CD4-positive, alpha-beta memory T cell (primary cell): ENCODE measurements at regions not wholly inside any gene's neighbourhood (a gene's known extent, or its start where the extent isn't known, plus 50 kb on each side); places are given as distances from the start of the nearest gene placed in this dataset.

Experiments
- CTCF ChIA-PET: fragments of 350-600 bp; sonication (Branson Sonifier 250); formaldehyde crosslinking; loops from one replicate; lab custom pipeline; 2021; ENCODE audit warnings: inconsistent platforms; ENCODE audit not compliant: partially characterized antibody; lab: Charles Lee
- POLR2A ChIA-PET: fragments of 350-600 bp; sonication (Branson Sonifier 250); formaldehyde crosslinking; loops from one replicate; lab custom pipeline; 2021; ENCODE audit not compliant: partially characterized antibody; lab: Charles Lee
- DNase-seq, 5 donors: peaks; one replicate each; pipeline versions ENCODE4 v3.0.0 to v3.0.0-alpha.2; 2020 to 2022; ENCODE audit warnings: mixed read lengths in 1 of 5
- H3K27ac ChIP-seq: one replicate; pipeline ENCODE4 v1.7.0; 2013; ENCODE audit warnings: low read depth, low read length
- H3K27me3 ChIP-seq: 2 replicates; pipeline ENCODE4 v1.7.0; 2013; ENCODE audit warnings: mild to moderate bottlenecking, low read length, moderate library complexity; ENCODE audit not compliant: insufficient read depth
- H3K36me3 ChIP-seq: 2 replicates; pipeline ENCODE4 v1.7.0; 2013; ENCODE audit warnings: mild to moderate bottlenecking, low read length, moderate library complexity; ENCODE audit not compliant: insufficient read depth
- H3K4me1 ChIP-seq: 2 replicates; pipeline ENCODE4 v1.7.0; 2013; ENCODE audit warnings: mild to moderate bottlenecking, low read length, moderate library complexity; ENCODE audit not compliant: insufficient read depth
- H3K4me3 ChIP-seq, 2 donors: one replicate each; pipeline ENCODE4 v1.7.0; 2013; ENCODE audit warnings: low read length in 2 of 2, mild to moderate bottlenecking in 1 of 2
- H3K9me3 ChIP-seq, 2 donors: one replicate each; pipeline ENCODE4 v1.7.0; 2013; ENCODE audit warnings: low read length in 2 of 2, control low read depth in 1 of 2; ENCODE audit not compliant: control insufficient read depth in 1 of 2
- H3K27ac Mint-ChIP-seq, 7 donors: one replicate each; pipeline ENCODE4 v1.8.0; 2020 to 2021; ENCODE audit warnings: mixed read lengths in 7 of 7, mild to moderate bottlenecking in 6 of 7, inconsistent platforms in 3 of 7, moderate library complexity in 3 of 7
- H3K27me3 Mint-ChIP-seq, 2 donors: one replicate each; pipeline ENCODE4 v1.8.0; 2020 to 2021; ENCODE audit warnings: mixed read lengths in 2 of 2
- H3K36me3 Mint-ChIP-seq, 2 donors: one replicate each; pipeline ENCODE4 v1.8.0; 2020 to 2021; ENCODE audit warnings: mixed read lengths in 2 of 2, inconsistent platforms in 1 of 2, mild to moderate bottlenecking in 1 of 2
- H3K4me1 Mint-ChIP-seq, 4 donors: one replicate each; pipeline ENCODE4 v1.8.0; 2020 to 2021; ENCODE audit warnings: mixed read lengths in 4 of 4, mild to moderate bottlenecking in 1 of 4
- H3K4me3 Mint-ChIP-seq, 8 donors: one replicate each; pipeline ENCODE4 v1.8.0; 2020 to 2021; ENCODE audit warnings: mixed read lengths in 8 of 8, mild to moderate bottlenecking in 7 of 8, moderate library complexity in 6 of 8, inconsistent platforms in 3 of 8
- H3K9me3 Mint-ChIP-seq, 8 donors: one replicate each; pipeline ENCODE4 v1.8.0; 2020 to 2021; ENCODE audit warnings: mixed read lengths in 8 of 8, mild to moderate bottlenecking in 5 of 8, inconsistent platforms in 3 of 8, moderate library complexity in 1 of 8
- intact Hi-C: fragments of 100-400 bp; cut with micrococcal nuclease; formaldehyde crosslinking; loops from one replicate; pipeline ENCODE4 v1.15.1; 2023

DNA sequence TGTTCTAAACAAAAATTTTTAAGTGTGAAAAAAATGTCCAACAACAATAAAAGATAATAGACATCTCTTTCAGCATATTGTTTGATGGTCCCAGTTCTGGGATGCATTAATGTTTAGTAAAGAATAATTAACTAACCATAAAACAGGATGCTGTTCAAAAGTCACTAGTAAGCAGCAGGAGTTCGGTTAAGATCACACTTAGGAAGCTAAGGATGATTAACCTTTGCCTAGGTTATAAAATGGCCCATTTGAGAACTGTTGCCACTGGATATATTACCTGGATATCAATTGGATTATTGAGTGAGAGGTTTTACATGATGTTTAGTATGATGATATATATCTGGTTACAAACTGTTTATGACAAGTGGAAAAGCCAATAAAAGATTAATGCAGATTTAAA, 171.7 kb downstream of the ATG4C start:
- H3K27me3 Mint-ChIP-seq, result peaks cover 5 to 10% of the 10 kb centered on the region in 2 donors
- DNase-seq, result no peak
- no peaks in the 10 kb centered on the region for H3K9me3 Mint-ChIP-seq
- H3K4me1 Mint-ChIP-seq, result no peaks in the 10 kb centered on the region
- no peaks in the 10 kb centered on the region for H3K4me1 ChIP-seq
- H3K27ac ChIP-seq, result no peak overlapping the region
- H3K27ac Mint-ChIP-seq, result no peak overlapping the region
- no peaks in the 10 kb centered on the region for H3K36me3 Mint-ChIP-seq
- H3K4me3 ChIP-seq, result no peak overlapping the region
- no peaks in the 10 kb centered on the region for H3K36me3 ChIP-seq
- H3K4me3 Mint-ChIP-seq, result no peak overlapping the region
- no peaks in the 10 kb centered on the region for H3K9me3 ChIP-seq
- intact Hi-C loops, result no loop called here
- CTCF ChIA-PET, result no interaction called here
- no peaks in the 10 kb centered on the region for H3K27me3 ChIP-seq
- POLR2A ChIA-PET, result no interaction called here

DNA sequence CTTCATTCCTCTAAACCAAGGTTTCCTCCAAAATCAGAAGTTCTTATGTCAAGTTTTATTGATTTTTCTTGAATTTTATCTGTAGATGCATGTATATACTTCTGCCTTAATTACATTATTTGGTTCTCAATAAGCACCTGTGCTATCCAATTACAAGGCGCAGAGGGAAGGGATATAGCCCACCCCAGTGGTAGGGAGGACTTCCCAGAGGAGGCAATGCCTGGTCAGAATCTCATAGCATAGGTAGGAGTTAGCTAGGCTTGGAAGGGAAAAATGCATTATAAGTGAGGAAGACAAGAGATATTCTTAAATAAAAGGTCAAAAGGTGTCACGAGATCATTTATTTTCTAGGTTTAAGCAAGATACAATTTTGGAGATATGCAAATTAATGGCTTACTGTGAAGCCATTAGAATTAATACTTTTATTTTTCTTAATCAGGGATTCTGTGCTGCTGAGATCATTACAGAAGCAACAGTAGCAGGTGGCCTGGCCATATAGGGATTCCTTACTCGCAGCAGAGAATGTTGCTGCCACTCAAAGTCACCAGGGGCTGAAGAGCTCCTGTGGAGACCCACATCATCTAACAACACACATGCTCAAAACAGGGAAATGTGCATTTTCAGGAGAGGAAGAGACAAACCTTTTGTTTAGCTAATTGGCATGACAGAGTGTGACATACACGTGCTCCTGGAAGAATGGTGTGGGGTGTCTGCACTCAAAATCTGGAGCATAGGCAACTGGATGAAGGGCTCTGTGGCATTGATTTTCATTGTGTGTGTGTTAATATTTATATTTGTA, 178.3 kb downstream of the ATG4C start:
- Mint-ChIP-seq H3K36me3 (no peaks in the 10 kb centered on the region), H3K4me3 (no peak overlapping the region), H3K4me1 (no peaks in the 10 kb centered on the region), H3K27ac (no peak overlapping the region), H3K9me3 (peaks cover 0 to under 1% (median 0%) of the 10 kb centered on the region in 8 donors), H3K27me3 (peaks cover 3 to 9% of the 10 kb centered on the region in 2 donors)
- CTCF ChIA-PET, result no interaction called here
- Histone ChIP-seq H3K27me3 (no peaks in the 10 kb centered on the region), H3K4me1 (no peaks in the 10 kb centered on the region), H3K36me3 (no peaks in the 10 kb centered on the region), H3K9me3 (no peaks in the 10 kb centered on the region), H3K4me3 (no peak overlapping the region), H3K27ac (no peak overlapping the region)
- intact Hi-C loops, result no loop called here
- POLR2A ChIA-PET, result no interaction called here
- no peak for DNase-seq

DNA sequence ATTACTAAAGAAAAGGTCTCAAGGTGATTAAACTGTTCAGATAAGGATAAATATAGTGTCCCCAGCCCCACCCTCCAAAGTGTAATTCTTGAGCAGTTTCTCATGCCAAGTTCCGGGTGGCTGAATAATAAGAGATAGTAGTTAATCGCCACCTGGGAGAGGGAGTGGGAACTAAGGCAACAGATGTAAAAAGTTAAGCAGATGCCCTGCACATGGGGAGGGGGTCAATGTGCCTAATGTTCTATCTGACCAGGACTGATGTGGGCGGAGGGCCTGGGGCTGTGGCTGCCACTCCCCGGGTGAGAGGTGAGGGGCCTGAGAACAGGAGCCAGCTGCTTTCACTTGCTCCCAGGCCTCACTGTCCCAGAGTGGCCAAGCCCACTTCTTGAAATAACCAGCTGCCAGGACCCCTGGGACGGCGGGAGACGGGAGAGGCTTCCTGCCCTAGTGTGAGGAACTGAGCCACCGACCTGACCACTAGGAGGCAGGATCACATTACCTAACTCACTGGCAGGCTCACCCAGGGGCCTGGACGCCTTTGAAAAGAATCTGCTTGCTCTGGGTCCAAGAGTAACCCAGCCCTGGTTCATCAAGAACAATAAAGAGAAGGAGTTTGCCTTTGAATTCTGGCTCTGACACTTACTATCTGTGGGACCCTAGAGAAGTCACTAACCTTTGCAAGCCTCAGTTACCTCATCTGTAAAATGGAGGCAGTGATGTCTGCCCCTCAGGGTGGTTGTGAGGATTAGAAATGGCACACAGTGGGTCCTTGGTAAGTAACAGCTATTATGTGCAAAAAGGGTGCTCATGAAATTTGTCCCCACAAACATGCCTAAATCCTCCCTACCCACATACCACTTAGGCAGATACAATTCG, 179.2 kb downstream of the ATG4C start:
- no peaks in the 10 kb centered on the region for H3K9me3 ChIP-seq
- no peaks in the 10 kb centered on the region for H3K27me3 ChIP-seq
- H3K27me3 Mint-ChIP-seq, result peaks cover 3 to 9% of the 10 kb centered on the region in 2 donors
- no peak overlapping the region for H3K4me3 Mint-ChIP-seq
- intact Hi-C loops, result no loop called here
- H3K9me3 Mint-ChIP-seq, result peaks cover 0 to 3% (median 0%) of the 10 kb centered on the region in 8 donors
- no peaks in the 10 kb centered on the region for H3K36me3 Mint-ChIP-seq
- ChIA-PET CTCF (interaction anchor here (1.3 kb wide), 1 partner anchor 8 kb away, joined by 4 read pairs; no protein-coding TSS in a partner anchor), POLR2A (no interaction called here)
- no peak for DNase-seq
- no peak overlapping the region for H3K27ac ChIP-seq
- no peaks in the 10 kb centered on the region for H3K36me3 ChIP-seq
- no peaks in the 10 kb centered on the region for H3K4me1 ChIP-seq
- no peak overlapping the region for H3K27ac Mint-ChIP-seq
- no peaks in the 10 kb centered on the region for H3K4me1 Mint-ChIP-seq
- H3K4me3 ChIP-seq, result no peak overlapping the region

DNA sequence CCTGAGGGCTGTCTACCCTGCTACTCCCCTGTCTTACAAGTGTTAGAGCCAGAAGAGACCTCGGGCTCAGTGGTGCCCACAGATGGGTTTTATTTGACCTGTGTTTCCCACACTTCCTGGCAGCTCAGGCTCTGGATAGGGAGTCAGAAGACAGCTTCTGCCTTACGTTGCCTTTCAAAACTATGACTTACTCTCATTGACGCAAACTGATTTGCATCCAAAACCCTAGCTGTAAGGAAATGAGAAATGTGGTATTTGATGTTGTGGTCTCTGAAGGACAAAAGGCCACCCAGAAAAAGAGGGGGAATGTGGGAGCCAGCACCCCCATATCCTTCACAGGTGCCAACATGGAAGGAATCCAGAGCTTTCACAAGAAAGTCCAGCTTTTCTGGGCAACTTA, 180.2 kb downstream of the ATG4C start:
- no peaks in the 10 kb centered on the region for H3K4me1 Mint-ChIP-seq
- no peaks in the 10 kb centered on the region for H3K36me3 ChIP-seq
- H3K4me3 ChIP-seq, result no peak overlapping the region
- no peaks in the 10 kb centered on the region for H3K27me3 ChIP-seq
- H3K4me3 Mint-ChIP-seq, result no peak overlapping the region
- intact Hi-C loops, result no loop called here
- no peak overlapping the region for H3K27ac ChIP-seq
- peaks cover 0 to 3% (median 0%) of the 10 kb centered on the region in 8 donors for H3K9me3 Mint-ChIP-seq
- no peak for DNase-seq
- no peaks in the 10 kb centered on the region for H3K9me3 ChIP-seq
- CTCF ChIA-PET, result interaction anchor here (1.3 kb wide), 1 partner anchor 9 kb away, joined by 4 read pairs; no protein-coding TSS in a partner anchor
- no peak overlapping the region for H3K27ac Mint-ChIP-seq
- POLR2A ChIA-PET, result no interaction called here
- peaks cover 3 to 10% of the 10 kb centered on the region in 2 donors for H3K27me3 Mint-ChIP-seq
- no peaks in the 10 kb centered on the region for H3K4me1 ChIP-seq
- H3K36me3 Mint-ChIP-seq, result no peaks in the 10 kb centered on the region

DNA sequence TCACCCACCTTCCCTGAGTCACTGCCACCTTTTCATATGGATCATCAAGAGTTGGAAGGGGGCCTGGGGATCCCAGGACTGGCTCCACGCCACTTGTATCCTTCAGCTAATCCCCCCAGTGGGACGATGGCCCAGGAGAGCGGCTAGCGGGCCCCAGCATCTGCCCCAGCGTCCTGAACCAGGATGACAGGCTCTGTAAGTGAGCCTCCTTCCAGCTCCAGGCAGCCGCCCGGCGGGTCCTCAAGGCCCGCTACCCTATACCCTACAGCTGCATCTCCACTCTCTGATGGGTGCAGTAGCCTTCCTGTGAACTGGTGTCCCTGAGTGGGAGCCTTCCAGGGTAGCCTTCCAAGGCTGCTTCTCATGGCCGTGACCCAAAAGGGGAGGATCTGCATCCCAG, 183.1 kb downstream of the ATG4C start:
- intact Hi-C loops, result no loop called here
- Mint-ChIP-seq H3K27me3 (peaks cover 1 to 9% of the 10 kb centered on the region in 2 donors), H3K4me3 (no peak overlapping the region), H3K9me3 (peaks cover 0 to 3% (median 0%) of the 10 kb centered on the region in 8 donors), H3K36me3 (no peaks in the 10 kb centered on the region), H3K27ac (no peak overlapping the region), H3K4me1 (no peaks in the 10 kb centered on the region)
- ChIA-PET CTCF (no interaction called here), POLR2A (no interaction called here)
- no peaks in the 10 kb centered on the region for H3K36me3 ChIP-seq
- no peaks in the 10 kb centered on the region for H3K27me3 ChIP-seq
- no peaks in the 10 kb centered on the region for H3K4me1 ChIP-seq
- no peak overlapping the region for H3K27ac ChIP-seq
- DNase-seq, result no peak
- no peak overlapping the region for H3K4me3 ChIP-seq
- H3K9me3 ChIP-seq, result no peaks in the 10 kb centered on the region

DNA sequence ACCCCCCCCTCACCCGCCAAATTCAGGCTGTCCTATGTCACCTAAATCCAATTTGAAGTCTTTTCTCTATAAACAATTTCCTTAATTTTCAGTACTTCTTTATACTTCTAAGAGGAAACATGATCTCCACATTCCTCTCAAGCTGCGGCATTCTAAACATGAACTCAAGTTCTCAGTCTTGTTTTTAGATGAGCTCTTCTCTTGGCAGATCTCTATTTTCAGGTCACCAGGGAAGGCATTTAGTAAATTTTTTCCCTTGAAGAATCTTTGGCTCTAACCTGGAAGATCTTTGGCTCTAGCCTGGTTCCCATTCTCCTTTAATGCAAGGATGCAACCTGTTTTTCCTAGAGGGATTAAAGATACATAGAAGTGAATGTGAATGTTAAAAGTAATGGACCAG, 193.4 kb downstream of the ATG4C start:
- Histone ChIP-seq H3K4me1 (no peaks in the 10 kb centered on the region), H3K27ac (no peak overlapping the region), H3K36me3 (no peaks in the 10 kb centered on the region), H3K27me3 (no peaks in the 10 kb centered on the region), H3K4me3 (no peak overlapping the region), H3K9me3 (no peaks in the 10 kb centered on the region)
- intact Hi-C loops, result no loop called here
- POLR2A ChIA-PET, result no interaction called here
- Mint-ChIP-seq H3K4me3 (no peak overlapping the region), H3K27me3 (peaks cover 3 to 4% of the 10 kb centered on the region in 2 donors), H3K27ac (no peak overlapping the region), H3K36me3 (no peaks in the 10 kb centered on the region), H3K4me1 (no peaks in the 10 kb centered on the region), H3K9me3 (no peaks in the 10 kb centered on the region)
- CTCF ChIA-PET, result no interaction called here
- no peak for DNase-seq

DNA sequence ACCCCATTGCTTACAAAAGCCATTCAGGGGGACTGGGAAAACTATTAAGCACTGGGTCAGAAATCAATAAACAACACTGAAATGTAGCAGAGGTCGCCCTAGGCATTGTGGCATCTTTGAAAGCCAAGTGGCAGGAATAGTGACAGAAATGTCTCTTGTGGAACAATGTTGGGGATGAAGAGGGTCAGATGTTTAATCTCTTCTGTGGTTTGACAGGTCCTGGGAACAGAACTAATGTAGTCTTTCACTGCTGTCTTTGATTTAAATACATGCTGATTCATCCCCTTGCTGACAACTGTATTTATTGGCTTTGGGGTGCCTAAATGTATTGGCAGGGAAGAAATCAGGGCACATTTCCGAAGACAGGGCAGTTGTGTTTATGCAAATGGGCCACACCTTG, 194.8 kb downstream of the ATG4C start:
- H3K9me3 Mint-ChIP-seq, result no peaks in the 10 kb centered on the region
- no peaks in the 10 kb centered on the region for H3K4me1 Mint-ChIP-seq
- Histone ChIP-seq H3K36me3 (no peaks in the 10 kb centered on the region), H3K27me3 (no peaks in the 10 kb centered on the region), H3K4me1 (no peaks in the 10 kb centered on the region), H3K4me3 (no peak overlapping the region), H3K9me3 (no peaks in the 10 kb centered on the region), H3K27ac (no peak overlapping the region)
- intact Hi-C loops, result no loop called here
- H3K4me3 Mint-ChIP-seq, result no peak overlapping the region
- DNase-seq, result no peak
- ChIA-PET CTCF (no interaction called here), POLR2A (no interaction called here)
- peaks cover 3 to 4% of the 10 kb centered on the region in 2 donors for H3K27me3 Mint-ChIP-seq
- no peak overlapping the region for H3K27ac Mint-ChIP-seq
- H3K36me3 Mint-ChIP-seq, result no peaks in the 10 kb centered on the region
